ENCODE measurements at regions not wholly inside any gene's neighbourhood (a gene's known extent, or its start where the extent isn't known, plus 50 kb on each side); places are given as distances from the start of the nearest gene placed in this dataset.

- TF ChIP-seq EZH2phosphoT487 (IDR thresholded peaks at IDR 0.05; ENCODE audit: borderline replicate concordance) = no peak
- no peak for TF ChIP-seq CTCF (conservative IDR thresholded peaks at IDR 0.05; ENCODE audit: low read length)
These were observed 267.8 kb upstream of the NXPH2 start for GRCh38 chr2:139048017-139048416.
